NCI-H1105 (cell line): ENCODE measurements at regions not wholly inside any gene's neighbourhood (a gene's known extent, or its start where the extent isn't known, plus 50 kb on each side); places are given as distances from the start of the nearest gene placed in this dataset.
"Not testable (repeated sequence)": the region's sequence is repeated elsewhere in the genome, so short reads cannot be mapped to it uniquely, and the experiment has no call there.

Source experiments
- DNase-seq: peaks from one replicate; lab custom pipeline; 2025; lab: John Stamatoyannopoulos, UW

GRCh38 chr4:152193059-152193458, 342.8 kb downstream of the FBXW7 start:
- no peak for DNase-seq

GRCh38 chr4:152190907-152191306, 345.0 kb downstream of the FBXW7 start:
- no peak for DNase-seq

DNA sequence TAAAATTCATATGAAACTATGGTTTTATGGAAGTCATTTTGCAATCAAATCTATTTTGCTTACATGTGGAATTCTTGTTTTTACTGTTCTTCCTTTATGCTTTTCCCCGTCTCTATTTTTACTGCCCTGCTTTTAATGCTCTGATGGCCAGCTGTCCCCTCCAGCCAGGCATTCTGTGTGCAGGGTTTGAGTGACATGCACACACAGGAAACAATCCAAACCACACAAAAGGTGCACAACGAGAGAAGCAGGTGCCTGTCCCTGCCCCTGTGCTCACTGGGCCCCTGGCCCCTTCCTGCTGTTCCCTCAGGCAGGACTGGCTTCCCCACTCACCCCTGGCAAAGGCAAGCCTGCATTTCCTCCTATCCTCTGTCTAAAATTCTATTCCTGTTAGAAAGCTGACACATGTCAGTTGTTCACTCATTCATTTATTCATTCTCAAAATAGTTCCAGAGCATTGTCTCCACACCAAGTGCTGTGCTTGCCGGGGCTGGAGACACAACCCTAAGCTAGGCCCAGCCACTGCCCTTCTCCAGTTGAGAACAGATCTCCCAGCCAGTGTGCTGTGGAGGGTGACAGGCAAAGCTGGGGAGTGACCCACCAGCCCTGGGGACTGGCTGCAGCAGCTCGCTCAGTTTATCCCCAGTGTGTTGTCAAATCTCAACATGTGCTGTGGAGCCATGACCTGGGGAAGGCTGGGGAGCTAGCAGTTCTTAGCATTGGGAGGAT, 346.3 kb downstream of the FBXW7 start:
- DNase-seq: no peak

- DNase-seq: no peak
Observed at GRCh38 chr4:152188801-152189200, 347.1 kb downstream of the FBXW7 start.

- DNase-seq: no peak
Observed at GRCh38 chr4:152187693-152188092, 348.2 kb downstream of the FBXW7 start.

DNA sequence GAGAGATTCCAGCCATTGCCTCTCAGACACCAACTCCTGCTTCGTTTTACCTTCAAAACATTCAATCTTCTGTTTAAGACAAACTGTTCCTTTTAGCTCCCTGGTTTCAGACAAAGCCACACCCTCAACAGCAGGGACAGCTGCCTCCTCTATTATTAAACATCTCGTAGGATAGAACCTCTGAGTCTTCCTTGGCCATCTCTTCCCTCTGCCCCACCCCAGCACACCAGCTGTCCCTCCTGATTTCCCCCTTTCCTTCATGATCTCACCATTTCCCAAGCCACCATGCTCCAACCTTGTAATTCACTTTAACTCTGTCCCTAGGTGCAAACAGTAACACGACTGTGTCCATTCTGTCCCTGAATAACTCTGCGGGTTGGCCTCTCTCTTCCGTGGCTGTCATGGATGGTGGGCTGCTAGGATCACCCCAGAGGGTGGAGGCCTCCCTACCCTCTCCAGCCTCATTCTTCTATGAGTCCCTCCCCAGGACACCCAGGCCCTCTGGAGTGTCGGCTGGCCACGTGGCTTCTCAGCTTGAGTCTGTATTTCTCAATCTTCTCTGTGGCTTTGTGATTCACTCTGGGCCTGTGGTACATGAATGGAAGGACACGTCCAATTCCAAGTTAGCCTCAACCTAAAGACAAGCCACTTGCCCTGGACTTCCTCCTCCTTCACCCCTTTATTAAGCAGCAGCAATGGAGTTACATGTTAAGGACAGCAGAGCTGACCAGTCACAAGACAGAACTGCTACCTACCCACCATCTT, 349.9 kb downstream of the FBXW7 start:
- DNase-seq: no peak

- DNase-seq: no peak
Observed at GRCh38 chr4:152181150-152181549, 354.7 kb downstream of the FBXW7 start.

DNA sequence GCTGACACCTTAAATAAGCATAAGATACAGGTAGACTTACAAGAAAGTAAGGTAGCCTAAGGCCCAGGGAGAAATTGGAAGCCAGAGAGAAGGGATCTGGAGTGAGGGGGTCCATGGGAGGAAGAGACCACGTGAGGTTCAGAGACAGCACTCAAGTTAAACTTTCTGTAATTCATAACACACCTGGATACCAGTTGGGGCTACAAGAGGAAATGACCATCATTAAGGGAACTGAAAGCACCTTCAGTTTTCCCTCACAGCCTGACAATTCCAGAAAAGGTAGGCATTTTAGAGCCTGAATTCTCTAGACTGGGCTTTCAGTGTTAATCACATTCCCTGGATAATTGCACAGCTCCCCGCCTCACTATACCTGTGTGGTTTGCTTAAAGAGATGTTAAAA, 355.5 kb downstream of the FBXW7 start:
- DNase-seq: no peak

DNA sequence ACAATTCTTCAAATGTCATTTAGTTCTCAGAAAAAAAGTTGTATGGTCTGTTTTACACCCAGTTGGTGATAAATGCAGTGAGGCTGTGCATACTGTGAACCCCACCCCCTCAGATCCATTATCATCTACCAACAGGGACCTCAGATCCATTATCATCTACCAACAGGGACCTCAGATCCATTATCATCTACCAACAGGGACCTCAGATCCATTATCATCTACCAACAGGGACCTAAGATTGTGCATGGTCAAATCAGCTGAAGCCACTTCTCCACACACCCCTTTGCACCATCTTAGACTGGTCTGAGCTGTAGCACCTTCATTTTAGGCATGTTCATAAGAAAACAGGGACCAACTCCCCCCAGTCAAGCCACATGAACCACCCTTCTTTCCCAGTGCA, 358.4 kb downstream of the FBXW7 start:
- DNase-seq: not testable (repeated sequence)

DNA sequence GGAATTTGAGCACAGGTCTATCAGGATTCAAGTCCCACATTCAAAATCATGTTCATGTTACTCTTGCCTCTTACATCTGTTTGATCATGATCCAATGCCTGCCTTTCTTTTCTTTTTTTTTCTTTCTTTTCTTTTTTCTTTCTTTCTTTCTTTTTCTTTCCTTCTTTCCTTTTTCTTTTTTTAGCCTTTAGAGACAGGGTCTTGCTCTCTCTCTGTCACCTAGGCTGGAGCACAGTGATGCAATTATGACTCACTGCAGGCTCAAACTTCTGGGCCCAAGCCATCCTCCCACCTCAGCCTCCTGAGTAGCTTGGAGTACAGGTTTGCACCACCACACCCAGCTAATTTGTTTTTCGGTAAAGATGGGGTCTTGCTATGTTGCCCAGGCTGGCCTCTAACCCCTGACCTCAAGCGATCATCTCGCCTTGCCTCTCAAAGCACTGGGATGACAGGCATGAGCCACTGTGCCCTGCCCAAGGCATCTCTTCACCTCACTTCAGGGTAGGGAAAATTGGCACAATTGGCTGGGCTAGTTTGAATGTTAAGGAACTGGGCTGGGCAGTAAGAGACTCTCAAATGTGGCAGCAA, 359.2 kb downstream of the FBXW7 start:
- DNase-seq: no peak

- DNase-seq: no peak
Observed at GRCh38 chr4:152175586-152175985, 360.3 kb downstream of the FBXW7 start.

DNA sequence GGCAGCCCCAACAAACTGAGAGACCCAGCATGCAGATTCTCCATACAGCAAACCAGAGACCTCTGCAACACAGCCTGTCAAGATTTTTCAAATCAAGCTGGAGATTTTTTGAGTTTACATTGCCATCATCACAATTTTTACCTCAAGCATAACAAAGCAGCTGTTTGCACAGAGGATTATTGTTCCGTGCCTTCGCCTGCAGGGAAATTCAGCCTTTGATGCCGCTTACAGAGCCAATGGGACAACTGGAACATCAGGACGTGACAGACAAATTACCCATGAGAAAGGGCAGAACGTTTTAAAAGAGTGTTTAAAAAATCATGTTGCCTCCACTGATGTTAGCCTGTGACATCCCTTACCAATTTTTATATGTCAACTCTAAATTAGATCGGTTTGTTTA, 363.7 kb downstream of the FBXW7 start:
- no peak for DNase-seq

- DNase-seq: no peak
Observed at GRCh38 chr4:152171556-152171955, 364.3 kb downstream of the FBXW7 start.

- no peak for DNase-seq
Observed at GRCh38 chr4:152169683-152170082, 366.2 kb downstream of the FBXW7 start.

GRCh38 chr4:152168987-152169616, 366.8 kb downstream of the FBXW7 start:
- no peak for DNase-seq

DNA sequence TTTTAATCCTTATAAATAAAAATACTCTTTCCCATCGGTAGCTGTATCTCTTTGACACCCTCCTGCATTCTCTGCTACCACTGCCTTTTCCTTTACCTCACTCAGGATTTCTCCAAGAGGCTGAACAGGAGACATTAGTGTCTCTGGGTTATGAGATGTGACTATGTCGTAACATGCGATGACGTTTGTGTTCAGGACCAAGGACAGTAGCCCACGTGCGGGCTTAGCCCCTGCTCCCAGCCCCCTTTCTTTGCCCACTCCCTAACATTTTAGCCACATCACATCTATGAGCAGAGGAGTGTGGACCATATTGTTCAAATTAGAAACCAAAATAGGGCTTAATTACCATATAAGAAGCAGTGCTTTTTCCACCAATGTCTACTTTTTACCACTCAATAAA, 369.3 kb downstream of the FBXW7 start:
- no peak for DNase-seq

GRCh38 chr4:152165846-152166245, 370.0 kb downstream of the FBXW7 start:
- no peak for DNase-seq

- no peak for DNase-seq
Observed at GRCh38 chr4:152165146-152165545, 370.7 kb downstream of the FBXW7 start.

GRCh38 chr4:152164561-152164960, 371.3 kb downstream of the FBXW7 start:
- DNase-seq: no peak

DNA sequence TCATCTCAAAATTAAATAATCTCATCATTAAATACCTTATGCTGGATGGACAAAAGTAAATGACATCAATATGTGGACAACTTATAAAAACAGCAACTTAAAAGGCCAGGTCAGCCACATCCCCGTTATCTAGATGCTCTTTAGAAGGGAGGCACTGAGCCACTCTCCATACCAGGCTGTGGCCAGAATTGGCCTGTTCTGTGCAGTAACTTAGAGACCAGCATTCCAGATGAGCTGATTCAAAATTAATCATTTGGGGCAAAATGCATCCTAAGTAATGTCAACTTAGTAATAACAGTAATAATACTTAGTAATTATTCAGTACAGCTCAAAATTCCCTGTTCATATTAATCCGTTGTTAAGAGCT, 373.6 kb downstream of the FBXW7 start:
- no peak for DNase-seq

DNA sequence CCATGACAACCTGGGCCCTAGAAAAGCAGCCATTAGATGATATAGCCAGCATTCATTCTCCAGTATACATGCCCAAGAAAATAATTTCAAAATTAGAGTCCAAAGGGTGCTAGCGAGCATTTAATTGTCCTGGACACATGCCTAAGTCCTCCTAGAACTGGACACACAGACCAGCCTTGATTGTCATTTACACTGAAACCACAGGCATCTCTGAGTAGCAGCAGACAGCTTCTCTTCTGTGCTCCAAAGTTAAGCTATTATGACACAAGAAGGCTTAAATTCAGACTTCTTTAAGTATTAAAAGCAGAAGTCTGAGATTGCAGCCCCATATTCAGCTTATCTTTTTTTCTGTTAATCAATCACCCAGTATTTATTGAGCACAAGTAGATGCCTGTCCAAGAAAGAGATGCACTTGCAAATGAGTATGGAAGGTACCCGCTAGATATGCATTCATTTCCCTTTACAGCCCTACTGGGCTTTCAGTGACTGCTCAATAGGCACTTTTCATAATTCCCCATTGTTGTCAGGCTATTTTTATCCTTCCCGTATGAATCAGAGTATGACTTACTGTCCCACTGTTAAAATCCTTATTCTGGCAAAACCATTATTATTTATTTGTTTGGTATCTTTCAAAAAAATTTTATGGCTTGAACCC, 374.1 kb downstream of the FBXW7 start:
- DNase-seq: no peak

DNA sequence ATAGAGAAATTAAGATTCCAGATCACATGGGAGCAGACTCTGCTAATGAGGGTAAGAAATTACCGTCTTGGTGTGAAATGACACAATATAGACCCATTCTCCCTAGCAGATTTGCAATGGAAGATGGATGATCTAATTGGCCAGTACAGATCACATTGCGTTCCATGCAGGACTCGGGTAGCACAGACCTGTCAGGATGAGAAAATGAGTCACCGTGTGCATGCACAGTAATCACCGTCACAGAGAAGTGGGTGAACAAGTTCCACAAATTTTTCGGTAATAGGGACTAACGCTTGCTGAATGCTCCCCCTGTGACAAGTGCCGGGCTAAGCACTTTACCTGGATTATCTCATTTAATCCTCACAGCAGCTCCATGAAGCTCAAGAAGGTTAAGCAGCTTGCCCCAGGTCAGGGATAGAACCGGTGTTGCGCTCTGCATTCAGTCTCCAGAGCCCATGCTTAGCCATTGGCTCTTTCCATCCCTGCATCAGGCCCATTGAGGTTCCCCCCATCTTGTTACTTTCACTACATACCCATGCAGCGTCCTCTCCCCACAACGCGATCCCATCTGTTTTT, 375.6 kb downstream of the FBXW7 start:
- DNase-seq: no peak
